ENCODE measurements at regions not wholly inside any gene's neighbourhood (a gene's known extent, or its start where the extent isn't known, plus 50 kb on each side); places are given as distances from the start of the nearest gene placed in this dataset.
"Not testable (repeated sequence)": the region's sequence is repeated elsewhere in the genome, so short reads cannot be mapped to it uniquely, and the experiment has no call there.

- no peak for DNase-seq (ENCODE audit: low read depth)
Observed at GRCh38 chr14:25699981-25700380, 650.0 kb upstream of the STXBP6 start.

GRCh38 chr14:25698111-25698510 is 648.2 kb upstream of the STXBP6 start:
- no peak for DNase-seq (ENCODE audit: low read depth)

- DNase-seq (ENCODE audit: low read depth), result no peak
Observed at GRCh38 chr14:25696176-25696575, 646.2 kb upstream of the STXBP6 start.

- no peak for DNase-seq (ENCODE audit: low read depth)
Observed at GRCh38 chr14:25685004-25685403, 635.1 kb upstream of the STXBP6 start.

- DNase-seq (ENCODE audit: low read depth), result no peak
Observed at GRCh38 chr14:25680934-25681333, 631.0 kb upstream of the STXBP6 start.

GRCh38 chr14:25680511-25680910 is 630.6 kb upstream of the STXBP6 start:
- DNase-seq (ENCODE audit: low read depth), result not testable (repeated sequence)

- DNase-seq (ENCODE audit: low read depth), result no peak
Observed at GRCh38 chr14:25677111-25677510, 627.2 kb upstream of the STXBP6 start.

- DNase-seq (ENCODE audit: low read depth), result no peak
Observed at GRCh38 chr14:25667387-25667786, 617.4 kb upstream of the STXBP6 start.

- DNase-seq (ENCODE audit: low read depth), result no peak
Observed at GRCh38 chr14:25666877-25667276, 616.9 kb upstream of the STXBP6 start.

- DNase-seq (ENCODE audit: low read depth), result no peak
Observed at GRCh38 chr14:25658988-25659387, 609.0 kb upstream of the STXBP6 start.

- DNase-seq (ENCODE audit: low read depth), result no peak
Observed at GRCh38 chr14:25630447-25630846, 580.5 kb upstream of the STXBP6 start.

GRCh38 chr14:25628978-25629377 is 579.0 kb upstream of the STXBP6 start:
- DNase-seq (ENCODE audit: low read depth), result no peak

GRCh38 chr14:25628390-25628789 is 578.4 kb upstream of the STXBP6 start:
- DNase-seq (ENCODE audit: low read depth), result no peak

GRCh38 chr14:25626986-25627385 is 577.0 kb upstream of the STXBP6 start:
- DNase-seq (ENCODE audit: low read depth), result no peak

GRCh38 chr14:25622763-25623162 is 572.8 kb upstream of the STXBP6 start:
- no peak for DNase-seq (ENCODE audit: low read depth)

- no peak for DNase-seq (ENCODE audit: low read depth)
Observed at GRCh38 chr14:25620515-25620914, 570.6 kb upstream of the STXBP6 start.

- no peak for DNase-seq (ENCODE audit: low read depth)
Observed at GRCh38 chr14:25615174-25615573, 565.2 kb upstream of the STXBP6 start.

GRCh38 chr14:25607192-25607591 is 557.2 kb upstream of the STXBP6 start:
- DNase-seq (ENCODE audit: low read depth), result no peak

- no peak for DNase-seq (ENCODE audit: low read depth)
Observed at GRCh38 chr14:25602106-25602505, 552.2 kb upstream of the STXBP6 start.

- no peak for DNase-seq (ENCODE audit: low read depth)
Observed at GRCh38 chr14:25588751-25589150, 538.8 kb upstream of the STXBP6 start.

- no peak for DNase-seq (ENCODE audit: low read depth)
Observed at GRCh38 chr14:25574628-25575325, 524.8 kb upstream of the STXBP6 start.

- no peak for DNase-seq (ENCODE audit: low read depth)
Observed at GRCh38 chr14:25570483-25570882, 520.5 kb upstream of the STXBP6 start.

GRCh38 chr14:25557466-25557865 is 507.5 kb upstream of the STXBP6 start:
- DNase-seq (ENCODE audit: low read depth), result no peak

GRCh38 chr14:25552826-25553225 is 502.9 kb upstream of the STXBP6 start:
- DNase-seq (ENCODE audit: low read depth), result no peak

Measured in CMK (cell line).